ENCODE measurements at regions not wholly inside any gene's neighbourhood (a gene's known extent, or its start where the extent isn't known, plus 50 kb on each side); places are given as distances from the start of the nearest gene placed in this dataset.
A peak's percentile ranks its signal among the peaks of the same experiment; 100 is the strongest.
"Not testable (repeated sequence)": the region's sequence is repeated elsewhere in the genome, so short reads cannot be mapped to it uniquely, and the experiment has no call there.

DNA sequence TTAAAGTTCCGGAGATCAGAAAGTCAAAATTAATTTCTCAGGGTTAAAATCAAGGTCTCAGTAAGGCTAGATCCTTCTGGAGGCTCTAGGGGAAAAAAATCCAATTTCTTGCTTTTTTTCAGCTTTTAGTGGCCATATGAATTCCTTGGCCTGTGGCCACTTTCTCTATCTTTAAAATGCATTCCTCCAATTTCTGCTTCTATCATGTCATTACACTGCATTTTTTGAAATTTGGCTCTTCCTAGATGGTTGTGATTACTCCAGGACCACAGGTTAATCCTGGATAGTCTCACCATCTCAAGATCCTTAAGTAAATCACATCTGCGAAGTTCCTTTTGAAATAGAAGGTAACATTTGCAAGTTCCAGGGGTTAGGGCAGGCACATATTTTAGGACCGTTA lies 1294.9 kb upstream of the CITED2 start:
- peak; percentile 13 for DNase-seq (ENCODE audit: low read depth)

DNA sequence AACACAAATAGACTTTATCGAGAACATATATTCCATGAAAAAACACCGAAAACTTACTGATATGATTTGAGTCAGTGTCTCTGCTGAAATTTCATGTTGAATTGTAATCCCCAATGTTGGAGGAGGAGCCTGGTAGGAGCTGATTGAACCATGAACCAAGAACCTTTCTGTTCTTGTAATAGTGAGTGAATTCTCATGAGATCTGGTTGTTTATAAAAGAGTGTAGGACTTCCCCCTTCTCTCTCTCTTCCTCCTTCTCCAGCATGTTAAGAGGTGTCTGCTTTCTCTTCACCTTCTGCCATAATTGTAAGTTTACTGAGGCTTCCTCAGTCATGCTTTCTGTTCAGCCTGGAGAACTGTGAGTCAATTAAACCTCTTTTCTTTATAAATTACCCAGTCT lies 1289.3 kb upstream of the CITED2 start:
- DNase-seq (ENCODE audit: low read depth) = no peak

DNA sequence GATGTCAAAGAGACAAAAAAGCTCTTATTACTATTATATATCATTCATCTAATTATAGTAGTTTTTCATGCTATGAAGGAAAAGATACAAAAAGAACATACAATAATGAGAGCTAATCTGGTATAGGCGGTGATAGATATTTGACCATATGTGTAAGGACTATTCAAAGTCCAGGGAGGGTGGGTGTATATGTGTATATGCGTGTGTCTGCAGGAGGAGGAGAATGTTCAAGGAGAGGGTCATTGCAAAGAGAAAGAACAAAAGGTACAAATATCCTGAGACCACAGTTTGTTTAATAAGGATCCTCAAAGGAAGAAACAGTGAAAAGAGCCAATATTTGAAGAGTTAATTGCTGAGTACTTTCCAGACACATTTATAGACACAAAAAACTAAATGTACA lies 1288.6 kb upstream of the CITED2 start:
- no peak for DNase-seq (ENCODE audit: low read depth)

DNA sequence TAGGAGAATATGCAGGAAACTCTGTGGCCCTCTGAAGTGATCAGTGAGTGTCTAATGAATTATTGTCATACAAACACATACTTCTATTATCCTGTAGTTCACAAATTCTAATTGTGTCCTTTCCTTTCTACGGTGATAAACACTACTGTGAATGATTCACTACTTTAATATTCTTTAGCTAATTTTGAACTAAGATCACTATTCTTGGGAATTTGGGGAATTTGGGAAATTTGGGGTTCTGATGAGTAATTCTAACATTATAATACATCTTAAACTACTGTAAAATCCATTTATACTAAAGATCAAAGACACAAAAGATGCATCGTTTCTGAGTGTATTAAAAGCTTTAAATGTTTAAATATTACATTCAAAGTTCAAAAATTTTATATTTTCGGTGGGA lies 1287.2 kb upstream of the CITED2 start:
- no peak for DNase-seq (ENCODE audit: low read depth)

DNA sequence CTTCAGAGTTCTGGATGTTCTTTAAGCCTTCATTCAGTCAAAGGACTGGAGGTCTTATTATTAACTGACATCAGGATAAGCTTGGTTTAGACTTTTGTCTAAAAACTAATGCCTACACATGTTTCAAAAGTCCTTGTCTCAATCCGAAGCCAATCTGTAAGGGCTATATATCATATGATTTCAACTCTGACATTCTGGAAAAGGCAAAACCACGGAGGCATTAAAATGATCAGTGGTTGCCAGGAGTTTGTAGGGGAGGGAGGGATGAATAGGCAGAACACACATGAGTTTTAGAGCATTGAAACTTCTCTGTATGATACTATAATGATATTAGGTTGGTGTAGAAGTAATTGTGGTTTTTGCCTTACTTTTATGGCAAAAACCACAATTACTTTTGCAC lies 1285.8 kb upstream of the CITED2 start:
- peak; percentile 61 for DNase-seq (ENCODE audit: low read depth)

DNA sequence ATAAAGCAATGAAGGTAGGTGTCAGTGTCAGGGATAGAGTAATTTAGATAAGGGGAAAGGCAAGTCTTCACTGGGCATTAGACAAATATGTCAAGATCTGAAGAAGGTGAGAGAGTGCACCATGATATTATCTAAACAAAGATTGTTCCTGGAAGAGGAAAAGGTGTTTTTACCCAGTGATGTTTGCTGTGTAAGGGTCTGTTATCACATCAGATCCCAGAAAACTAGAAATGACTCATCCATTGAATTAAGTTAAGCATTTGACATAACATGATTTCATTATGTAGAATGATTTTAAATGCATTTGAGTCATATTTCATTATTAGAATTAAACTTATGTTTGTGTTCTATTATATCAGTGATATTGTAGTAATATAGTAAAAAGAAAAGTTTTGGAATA lies 1279.5 kb upstream of the CITED2 start:
- DNase-seq (ENCODE audit: low read depth) = no peak

DNA sequence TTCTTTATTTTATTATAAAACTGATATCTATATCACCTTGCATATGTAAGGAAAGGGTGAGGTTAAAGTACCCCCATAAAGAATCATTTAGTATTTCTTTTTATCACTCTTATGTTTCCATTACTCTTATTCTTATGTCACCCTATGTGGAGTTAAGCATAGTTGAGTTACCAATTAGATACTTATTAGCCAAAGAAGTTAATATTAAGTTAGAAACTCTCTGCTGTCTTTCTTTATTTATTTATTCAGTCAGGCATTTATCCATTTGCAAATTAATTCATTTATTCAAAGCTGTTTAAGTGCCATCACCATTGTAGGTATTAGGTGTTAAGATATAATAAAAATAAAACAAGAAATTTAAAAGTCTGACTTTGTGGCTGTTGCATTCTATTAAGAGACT lies 1279.1 kb upstream of the CITED2 start:
- no peak for DNase-seq (ENCODE audit: low read depth)

DNA sequence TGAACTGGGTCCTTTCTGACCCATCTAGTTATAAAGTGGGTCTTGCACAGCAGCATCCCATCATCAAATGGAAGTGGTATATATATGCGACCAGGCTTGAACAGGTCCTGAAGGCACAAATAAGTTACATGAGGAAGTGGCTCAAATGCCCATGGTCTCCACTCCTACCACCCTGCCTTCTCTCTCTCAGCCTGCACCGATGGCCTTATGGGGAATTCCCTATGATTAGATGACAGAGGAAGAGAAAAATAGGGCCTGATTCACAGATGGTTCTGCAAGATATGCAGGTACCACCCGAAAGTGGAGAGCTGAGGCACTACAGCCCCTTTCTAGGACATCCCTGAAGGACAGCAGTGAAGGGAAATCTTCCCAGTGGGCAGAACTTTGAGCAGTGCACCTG lies 1275.1 kb upstream of the CITED2 start:
- not testable (repeated sequence) for DNase-seq (ENCODE audit: low read depth)

DNA sequence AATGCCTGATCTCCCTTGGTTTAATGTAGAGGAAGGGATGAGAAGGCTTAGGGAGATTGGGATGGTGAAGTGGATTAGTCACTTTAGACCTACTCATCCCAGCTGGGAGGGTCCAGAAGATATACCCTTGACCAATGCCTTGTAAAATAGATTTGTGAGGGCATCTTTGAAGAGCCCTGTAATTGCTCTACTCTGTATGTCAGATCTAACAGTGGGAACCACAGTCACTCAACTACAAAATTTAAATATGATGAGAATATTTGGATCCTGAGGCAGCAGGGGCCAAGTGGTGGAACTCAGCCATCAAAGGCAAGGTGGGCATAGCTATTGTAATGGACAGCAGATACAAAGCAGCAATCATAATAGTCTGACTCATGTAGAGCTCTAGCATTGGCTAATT lies 1272.9 kb upstream of the CITED2 start:
- DNase-seq (ENCODE audit: low read depth) = not testable (repeated sequence)

DNA sequence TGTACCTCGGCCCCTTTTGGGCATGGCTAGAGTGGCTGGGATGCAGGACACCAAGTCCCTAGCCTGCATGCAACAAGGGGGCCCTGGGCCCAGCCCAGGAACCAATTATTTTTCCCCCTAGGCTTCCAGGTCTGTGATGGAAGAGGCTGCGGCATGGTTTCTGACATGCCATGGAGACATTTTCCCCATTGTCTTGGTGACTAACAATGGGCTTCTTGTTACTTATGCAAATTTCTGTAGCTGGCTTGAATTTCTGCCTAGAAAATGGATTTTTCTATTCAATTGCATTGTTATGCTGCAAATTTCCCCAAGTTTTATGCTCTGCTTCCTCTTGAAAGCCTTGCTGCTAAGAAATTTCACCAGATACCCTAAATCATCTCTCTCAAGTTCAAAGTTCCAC lies 1269.6 kb upstream of the CITED2 start:
- DNase-seq (ENCODE audit: low read depth) = no peak

DNA sequence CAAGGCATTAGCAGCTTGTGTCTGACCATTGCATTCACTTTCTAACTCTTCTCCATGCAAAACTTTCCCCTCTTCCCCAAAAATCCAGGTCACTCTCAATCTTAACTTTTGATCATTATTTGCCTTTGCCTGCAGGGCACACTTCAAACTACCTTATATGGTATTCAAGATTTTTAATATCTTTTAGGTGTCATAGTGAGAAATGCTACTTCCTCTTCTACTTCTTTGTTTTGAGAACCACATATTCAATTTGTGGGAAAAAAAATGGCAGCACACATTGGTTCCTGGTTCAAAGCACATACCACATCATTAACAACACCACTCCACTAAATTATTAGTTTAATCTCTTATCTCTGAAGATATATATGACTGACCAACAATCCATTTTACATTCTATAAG lies 1267.0 kb upstream of the CITED2 start:
- no peak for DNase-seq (ENCODE audit: low read depth)

DNA sequence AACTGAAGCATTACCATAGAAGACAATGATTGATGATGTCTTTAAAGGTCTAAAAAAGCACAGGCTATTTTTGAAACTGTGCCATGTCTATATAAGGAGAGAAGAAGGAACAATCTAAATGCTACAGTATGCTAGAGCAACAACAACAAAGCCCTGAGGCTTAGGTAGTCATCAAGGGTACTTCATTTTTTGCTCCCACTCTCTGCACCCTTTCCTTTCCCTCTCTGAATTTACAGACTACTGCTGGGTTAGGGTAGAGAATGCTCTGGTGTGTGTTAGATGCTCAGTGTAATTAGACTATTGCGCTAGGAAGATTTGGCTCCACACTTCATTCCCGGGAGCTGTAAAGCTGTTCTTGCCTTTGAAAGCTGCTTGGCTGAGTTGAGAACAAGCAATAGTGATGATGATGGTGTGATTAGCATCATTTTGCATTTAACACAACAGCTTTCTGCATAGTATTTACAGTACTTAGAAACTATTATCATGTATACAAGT lies 1262.5 kb upstream of the CITED2 start:
- peak; percentile 3 for DNase-seq (ENCODE audit: low read depth)

DNA sequence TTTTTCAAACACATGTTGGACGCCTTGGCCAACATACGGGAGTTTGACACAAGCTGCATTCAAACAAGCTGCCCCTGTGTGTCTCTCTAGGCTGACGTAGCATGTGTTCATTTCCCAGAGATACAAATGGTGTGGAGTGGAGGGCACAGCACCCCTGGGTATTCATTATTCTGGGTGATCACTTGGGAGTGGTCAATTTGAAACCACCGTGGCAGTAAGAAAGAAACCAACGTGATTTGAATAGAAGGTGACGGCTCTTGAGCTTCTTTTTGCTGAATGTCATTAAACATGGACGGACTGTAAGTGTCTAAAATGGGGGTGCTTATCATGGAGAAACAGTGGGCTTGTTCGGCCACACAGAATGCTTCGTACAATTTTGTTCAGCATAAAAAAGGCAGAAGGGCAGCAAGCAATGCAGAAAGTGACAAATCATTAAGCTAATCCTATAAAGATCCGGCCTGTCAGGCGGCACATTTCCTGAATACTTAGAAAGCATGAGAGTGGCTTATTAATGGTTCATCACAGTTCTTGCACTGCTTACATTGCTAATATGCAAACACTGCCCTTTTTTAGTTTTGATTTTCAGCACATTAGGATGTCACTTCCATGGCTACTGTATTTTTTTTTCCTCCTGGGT lies 1261.9 kb upstream of the CITED2 start:
- DNase-seq (ENCODE audit: low read depth) = no peak

DNA sequence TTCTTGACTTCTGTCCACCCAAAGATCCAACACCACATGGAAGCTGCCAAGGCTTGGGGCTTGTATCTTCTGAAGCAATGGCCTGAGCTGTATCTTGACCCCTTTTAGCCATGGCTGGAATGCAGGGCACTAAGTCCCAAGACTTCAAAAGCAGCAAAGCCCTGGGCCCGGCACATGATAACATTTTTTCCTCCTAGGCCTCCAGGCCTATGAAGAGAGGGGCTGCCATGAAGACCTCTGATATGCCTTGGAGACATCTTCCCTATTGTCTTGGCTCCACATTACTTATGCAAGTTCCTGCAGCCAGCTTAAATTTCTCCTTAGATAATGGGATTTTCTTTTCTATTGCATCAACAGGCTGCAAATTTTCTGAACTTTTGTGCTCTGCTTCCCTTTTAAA lies 1252.6 kb upstream of the CITED2 start:
- no peak for DNase-seq (ENCODE audit: low read depth)

DNA sequence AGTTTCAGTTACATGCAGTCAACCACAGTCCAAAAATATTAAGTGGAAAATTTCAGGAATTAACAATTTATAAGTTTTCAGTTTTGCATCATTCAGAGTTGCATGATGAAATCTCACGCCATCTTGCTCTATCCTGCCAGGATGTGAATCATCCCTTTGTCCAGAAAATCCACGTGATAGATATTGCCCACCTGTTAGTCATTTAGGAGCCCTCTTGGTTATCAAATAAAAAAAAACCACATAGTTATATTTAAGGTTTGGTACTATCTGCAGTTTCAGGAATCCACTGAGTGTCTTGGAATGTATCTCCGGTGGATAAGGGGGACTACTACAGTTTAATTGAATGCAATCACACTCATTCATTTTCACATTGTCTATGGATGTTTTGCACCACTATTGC lies 1249.0 kb upstream of the CITED2 start:
- DNase-seq (ENCODE audit: low read depth) = peak; percentile 83

DNA sequence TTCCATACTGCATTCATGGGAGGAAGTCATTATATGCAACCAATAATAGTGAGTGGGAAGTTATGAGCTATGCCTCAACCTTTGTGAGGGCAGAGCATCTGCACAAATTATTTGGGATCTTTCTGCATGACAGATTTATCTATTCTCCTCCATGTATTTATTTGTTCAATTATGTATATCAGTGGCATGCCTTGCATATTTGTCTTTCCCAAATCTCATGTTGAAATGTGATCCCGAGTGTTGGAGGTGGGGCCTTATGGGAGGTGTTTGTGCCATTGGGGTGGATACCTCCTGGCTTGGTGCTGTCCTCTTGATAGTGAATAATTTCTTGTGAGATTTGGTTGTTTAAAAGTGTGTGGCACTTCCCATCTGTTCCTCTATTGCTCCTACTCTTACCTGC lies 1246.0 kb upstream of the CITED2 start:
- DNase-seq (ENCODE audit: low read depth) = no peak

DNA sequence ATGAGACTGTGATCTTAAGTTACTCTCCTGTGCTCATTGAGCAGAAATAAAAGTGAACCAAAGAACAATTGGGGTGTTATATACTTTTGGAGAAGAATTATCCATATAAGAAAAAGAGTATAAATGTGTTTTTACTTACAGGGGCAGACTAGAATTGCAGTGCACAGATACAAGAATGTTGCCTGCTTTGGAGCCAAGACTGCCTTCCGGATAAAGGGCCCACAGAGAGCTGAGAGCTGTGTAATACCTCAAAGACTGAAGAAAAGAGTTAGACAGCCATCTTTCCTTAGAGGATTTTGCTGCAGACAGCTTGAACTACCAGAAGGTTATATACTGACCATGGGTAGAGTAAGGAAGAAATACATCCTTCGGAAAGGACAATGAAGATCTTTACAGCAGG lies 1235.5 kb upstream of the CITED2 start:
- DNase-seq (ENCODE audit: low read depth) = no peak

DNA sequence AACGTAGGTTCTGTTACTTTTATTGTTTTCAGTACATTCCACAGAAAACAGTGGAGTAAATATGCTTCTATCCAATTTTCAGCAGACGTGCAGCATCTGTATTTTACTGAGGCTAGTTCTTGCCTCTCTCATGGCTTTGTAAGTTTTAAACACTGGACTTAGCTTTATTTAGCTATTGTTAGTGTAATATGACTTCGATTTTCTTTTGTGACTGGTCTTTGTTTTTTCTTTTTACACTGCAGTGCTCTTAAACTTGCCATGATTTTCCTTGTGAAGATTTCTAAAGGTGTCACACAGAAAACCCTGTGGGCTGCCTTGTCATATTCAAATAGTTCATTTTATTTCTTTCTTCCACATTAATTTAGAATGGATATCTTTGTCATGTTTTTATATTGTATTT lies 1234.9 kb upstream of the CITED2 start:
- DNase-seq (ENCODE audit: low read depth) = no peak

DNA sequence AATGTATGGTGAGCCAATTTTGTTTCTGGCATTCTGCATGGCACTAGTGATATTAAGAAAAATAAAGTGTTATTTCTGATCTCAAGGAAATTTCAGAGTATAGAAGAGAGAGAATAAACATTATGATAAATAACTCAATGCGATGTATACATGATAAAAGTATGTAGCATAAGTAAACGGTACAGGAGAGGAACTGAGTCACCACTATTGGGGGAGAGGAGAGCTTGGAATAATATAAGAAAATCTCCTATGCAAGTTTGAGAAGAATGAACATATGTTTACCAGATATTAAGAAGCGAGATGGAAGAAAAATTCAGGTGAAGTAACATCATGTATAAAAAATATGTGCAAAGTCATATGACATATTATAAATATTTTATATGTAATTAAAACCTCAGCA lies 1230.3 kb upstream of the CITED2 start:
- no peak for DNase-seq (ENCODE audit: low read depth)

DNA sequence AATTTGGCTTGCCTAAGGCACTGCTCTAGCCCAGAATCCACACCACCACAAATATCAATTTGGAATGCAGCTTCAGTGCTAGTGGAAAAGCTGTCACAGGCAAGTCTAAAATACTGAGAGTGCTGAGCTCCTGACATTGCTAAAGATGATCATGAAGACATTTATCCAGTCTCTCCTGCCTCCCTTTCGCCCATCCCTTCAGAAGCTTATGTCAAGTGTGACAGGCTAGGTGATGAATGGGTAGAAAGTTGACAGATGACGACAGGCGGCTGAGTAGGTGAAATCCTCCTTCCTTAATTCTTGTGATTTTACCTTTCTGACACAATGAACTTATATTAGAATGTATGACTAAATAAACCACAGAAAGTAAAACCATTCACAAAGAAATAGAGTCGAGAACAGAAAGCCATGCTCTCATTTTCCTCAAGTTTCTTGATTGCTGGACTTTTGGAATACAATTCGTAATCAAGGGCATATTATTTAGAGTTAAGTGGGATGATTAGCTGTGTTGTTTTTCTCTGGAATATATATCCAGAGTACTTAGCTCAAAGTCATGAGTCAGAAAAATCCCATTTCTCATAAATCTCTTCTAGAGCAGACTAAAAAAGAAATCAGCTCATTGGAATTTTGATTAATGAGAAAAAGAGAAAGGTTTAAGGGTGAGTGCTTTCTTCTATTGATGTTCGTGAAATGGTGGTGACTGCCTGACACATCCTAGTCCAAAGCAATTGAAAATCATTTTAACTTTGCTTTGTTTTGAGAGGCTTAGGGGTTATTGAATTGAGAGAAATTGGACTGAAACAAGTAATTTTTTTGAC lies 1228.2 kb upstream of the CITED2 start:
- peak; percentile 34 for DNase-seq (ENCODE audit: low read depth)

DNA sequence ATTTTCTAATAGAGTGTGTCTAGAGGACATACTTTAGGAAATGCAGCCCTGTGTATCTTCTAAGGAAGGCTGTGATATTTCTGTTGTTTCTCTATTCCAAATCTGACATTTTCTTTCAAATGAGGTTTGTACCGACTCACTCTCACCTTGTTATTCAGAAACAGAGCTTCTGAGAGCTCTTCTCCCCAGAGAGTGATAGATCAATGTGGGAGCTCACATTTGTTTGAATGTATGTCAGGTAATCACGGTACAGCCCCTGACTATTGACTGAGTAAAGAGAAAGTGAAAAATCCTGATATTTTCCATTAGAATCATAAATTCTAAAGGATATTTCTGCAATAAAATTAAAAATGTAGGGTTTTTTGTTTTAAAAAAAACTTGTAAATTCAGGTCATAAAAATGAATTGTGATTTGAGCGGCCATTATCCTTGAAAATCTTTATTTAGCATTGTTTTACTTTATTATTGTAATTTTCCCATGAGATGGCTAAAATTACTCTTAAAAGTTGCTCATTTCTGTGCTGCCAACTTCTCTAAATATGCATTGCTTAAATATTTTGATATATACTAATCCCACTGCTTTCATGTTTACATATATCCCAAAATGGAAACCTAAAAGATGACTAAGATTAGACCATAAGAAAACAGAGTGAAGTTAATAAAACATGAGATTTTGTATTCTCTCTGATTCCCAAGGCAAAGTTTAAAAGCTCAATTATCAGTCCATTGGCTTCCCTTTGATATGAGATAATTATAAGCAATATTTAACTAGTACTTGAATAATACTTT lies 1226.8 kb upstream of the CITED2 start:
- no peak for DNase-seq (ENCODE audit: low read depth)

DNA sequence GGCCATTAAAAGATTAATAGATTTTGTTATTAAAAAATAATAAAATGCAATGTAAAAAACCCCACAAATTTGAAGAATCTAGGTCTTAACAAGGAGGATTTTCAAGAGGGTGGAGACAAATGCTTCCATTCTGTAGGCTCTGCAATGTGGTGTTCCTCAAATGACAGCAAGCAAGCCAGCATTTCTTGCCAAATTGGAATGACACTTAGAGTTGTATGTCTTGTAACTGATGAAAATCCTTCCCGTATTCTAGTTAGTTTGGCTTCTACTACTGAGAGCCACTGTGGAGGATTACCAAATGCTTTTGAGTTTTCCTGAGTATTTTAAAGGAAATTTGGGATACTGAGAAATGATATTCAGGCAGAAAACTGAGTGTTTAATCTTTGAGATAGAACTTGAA lies 1225.5 kb upstream of the CITED2 start:
- DNase-seq (ENCODE audit: low read depth) = no peak

DNA sequence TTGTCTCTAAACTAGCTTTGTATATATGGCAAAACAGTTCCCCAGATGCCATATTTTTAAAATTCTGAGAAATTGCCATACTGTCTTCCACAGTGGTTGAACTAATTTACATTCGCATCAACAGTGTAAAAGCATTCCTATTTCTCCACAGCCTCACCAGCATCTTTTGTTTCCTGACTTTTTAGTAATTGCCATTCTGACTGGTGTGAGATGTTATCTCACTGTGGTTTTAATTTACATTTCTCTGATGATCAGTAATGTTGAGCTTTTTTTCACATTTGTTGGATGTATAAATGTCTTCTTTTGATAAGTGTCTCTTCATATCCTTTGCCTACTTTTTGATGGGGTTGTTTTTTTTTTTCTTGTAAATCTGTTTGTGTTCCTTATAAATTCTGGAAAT lies 1222.7 kb upstream of the CITED2 start:
- no peak for DNase-seq (ENCODE audit: low read depth)
